ENCODE measurements at regions not wholly inside any gene's neighbourhood (a gene's known extent, or its start where the extent isn't known, plus 50 kb on each side); places are given as distances from the start of the nearest gene placed in this dataset.

GRCh38 chr5:35440409-35440808, 177.3 kb upstream of the SPEF2 start (continued):
- TF ChIP-seq, protein P1, sequence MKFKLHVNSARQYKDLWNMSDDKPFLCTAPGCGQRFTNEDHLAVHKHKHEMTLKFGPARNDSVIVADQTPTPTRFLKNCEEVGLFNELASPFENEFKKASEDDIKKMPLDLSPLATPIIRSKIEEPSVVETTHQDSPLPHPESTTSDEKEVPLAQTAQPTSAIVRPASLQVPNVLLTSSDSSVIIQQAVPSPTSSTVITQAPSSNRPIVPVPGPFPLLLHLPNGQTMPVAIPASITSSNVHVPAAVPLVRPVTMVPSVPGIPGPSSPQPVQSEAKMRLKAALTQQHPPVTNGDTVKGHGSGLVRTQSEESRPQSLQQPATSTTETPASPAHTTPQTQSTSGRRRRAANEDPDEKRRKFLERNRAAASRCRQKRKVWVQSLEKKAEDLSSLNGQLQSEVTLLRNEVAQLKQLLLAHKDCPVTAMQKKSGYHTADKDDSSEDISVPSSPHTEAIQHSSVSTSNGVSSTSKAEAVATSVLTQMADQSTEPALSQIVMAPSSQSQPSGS (IDR thresholded peaks at IDR 0.05; ENCODE audit: low read length) = no peak
- no peak for TF ChIP-seq RXRA (IDR thresholded peaks at IDR 0.05; ENCODE audit: insufficient read depth, low read depth, low read length)

Measured in H1 (cell line).